PFSK-1 (cell line): ENCODE measurements at regions not wholly inside any gene's neighbourhood (a gene's known extent, or its start where the extent isn't known, plus 50 kb on each side); places are given as distances from the start of the nearest gene placed in this dataset.

Source experiments
- FOXP2 ChIP-seq: optimal IDR thresholded peaks from 2 replicates; pipeline ENCODE3; 2011; ENCODE audit warnings: borderline replicate concordance, control low read depth, inconsistent platforms; ENCODE audit not compliant: insufficient read depth; ENCODE audit errors: extremely low read length, extremely low read depth
- POLR2AphosphoS5 ChIP-seq: IDR thresholded peaks from 2 replicates; pipeline ENCODE4 v1.6.1; 2012; ENCODE audit warnings: low read depth, mild to moderate bottlenecking, control low read depth, low read length, moderate library complexity
- SIN3A ChIP-seq: IDR thresholded peaks from 2 replicates; pipeline ENCODE4 v1.6.1; 2012; ENCODE audit warnings: mild to moderate bottlenecking, low read length, moderate library complexity, borderline replicate concordance; ENCODE audit not compliant: insufficient read depth
- TAF1 ChIP-seq: IDR thresholded peaks from 2 replicates; pipeline ENCODE4 v1.6.1; 2012; ENCODE audit warnings: low read length, control low read depth, borderline replicate concordance; ENCODE audit not compliant: insufficient read depth
- TF ChIP-seq, protein P1 (sequence below), 2 experiments: IDR thresholded peaks; 2 replicates each; pipeline versions ENCODE4 v1.6.1 to v1.8.0; 2011 to 2012; ENCODE audit warnings: low read depth in 2 of 2, low read length in 2 of 2, control low read depth in 1 of 2, inconsistent platforms in 1 of 2, mild to moderate bottlenecking in 1 of 2, moderate library complexity in 1 of 2; ENCODE audit not compliant: insufficient read depth in 1 of 2

GRCh38 chr4:79015411-79015810, 76.2 kb upstream of the PAQR3 start:
- no peak for TF ChIP-seq SIN3A
- TF ChIP-seq, protein P1, sequence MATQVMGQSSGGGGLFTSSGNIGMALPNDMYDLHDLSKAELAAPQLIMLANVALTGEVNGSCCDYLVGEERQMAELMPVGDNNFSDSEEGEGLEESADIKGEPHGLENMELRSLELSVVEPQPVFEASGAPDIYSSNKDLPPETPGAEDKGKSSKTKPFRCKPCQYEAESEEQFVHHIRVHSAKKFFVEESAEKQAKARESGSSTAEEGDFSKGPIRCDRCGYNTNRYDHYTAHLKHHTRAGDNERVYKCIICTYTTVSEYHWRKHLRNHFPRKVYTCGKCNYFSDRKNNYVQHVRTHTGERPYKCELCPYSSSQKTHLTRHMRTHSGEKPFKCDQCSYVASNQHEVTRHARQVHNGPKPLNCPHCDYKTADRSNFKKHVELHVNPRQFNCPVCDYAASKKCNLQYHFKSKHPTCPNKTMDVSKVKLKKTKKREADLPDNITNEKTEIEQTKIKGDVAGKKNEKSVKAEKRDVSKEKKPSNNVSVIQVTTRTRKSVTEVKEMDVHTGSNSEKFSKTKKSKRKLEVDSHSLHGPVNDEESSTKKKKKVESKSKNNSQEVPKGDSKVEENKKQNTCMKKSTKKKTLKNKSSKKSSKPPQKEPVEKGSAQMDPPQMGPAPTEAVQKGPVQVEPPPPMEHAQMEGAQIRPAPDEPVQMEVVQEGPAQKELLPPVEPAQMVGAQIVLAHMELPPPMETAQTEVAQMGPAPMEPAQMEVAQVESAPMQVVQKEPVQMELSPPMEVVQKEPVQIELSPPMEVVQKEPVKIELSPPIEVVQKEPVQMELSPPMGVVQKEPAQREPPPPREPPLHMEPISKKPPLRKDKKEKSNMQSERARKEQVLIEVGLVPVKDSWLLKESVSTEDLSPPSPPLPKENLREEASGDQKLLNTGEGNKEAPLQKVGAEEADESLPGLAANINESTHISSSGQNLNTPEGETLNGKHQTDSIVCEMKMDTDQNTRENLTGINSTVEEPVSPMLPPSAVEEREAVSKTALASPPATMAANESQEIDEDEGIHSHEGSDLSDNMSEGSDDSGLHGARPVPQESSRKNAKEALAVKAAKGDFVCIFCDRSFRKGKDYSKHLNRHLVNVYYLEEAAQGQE (IDR thresholded peaks at IDR 0.05; ENCODE audit: insufficient read depth in 1 of 2, low read depth in 2 of 2, low read length in 2 of 2), result no peak
- no peak for TF ChIP-seq FOXP2
- TF ChIP-seq POLR2AphosphoS5, result no peak
- no peak for TF ChIP-seq TAF1

- no peak for TF ChIP-seq SIN3A
- TF ChIP-seq TAF1, result no peak
- no peak for TF ChIP-seq POLR2AphosphoS5
- TF ChIP-seq, protein P1 (IDR thresholded peaks at IDR 0.05; ENCODE audit: insufficient read depth in 1 of 2, low read depth in 2 of 2, low read length in 2 of 2), result no peak
- no peak for TF ChIP-seq FOXP2
Observed at GRCh38 chr4:79014230-79014629, 75.0 kb upstream of the PAQR3 start.

GRCh38 chr4:79013756-79014155, 74.5 kb upstream of the PAQR3 start:
- TF ChIP-seq SIN3A, result no peak

DNA sequence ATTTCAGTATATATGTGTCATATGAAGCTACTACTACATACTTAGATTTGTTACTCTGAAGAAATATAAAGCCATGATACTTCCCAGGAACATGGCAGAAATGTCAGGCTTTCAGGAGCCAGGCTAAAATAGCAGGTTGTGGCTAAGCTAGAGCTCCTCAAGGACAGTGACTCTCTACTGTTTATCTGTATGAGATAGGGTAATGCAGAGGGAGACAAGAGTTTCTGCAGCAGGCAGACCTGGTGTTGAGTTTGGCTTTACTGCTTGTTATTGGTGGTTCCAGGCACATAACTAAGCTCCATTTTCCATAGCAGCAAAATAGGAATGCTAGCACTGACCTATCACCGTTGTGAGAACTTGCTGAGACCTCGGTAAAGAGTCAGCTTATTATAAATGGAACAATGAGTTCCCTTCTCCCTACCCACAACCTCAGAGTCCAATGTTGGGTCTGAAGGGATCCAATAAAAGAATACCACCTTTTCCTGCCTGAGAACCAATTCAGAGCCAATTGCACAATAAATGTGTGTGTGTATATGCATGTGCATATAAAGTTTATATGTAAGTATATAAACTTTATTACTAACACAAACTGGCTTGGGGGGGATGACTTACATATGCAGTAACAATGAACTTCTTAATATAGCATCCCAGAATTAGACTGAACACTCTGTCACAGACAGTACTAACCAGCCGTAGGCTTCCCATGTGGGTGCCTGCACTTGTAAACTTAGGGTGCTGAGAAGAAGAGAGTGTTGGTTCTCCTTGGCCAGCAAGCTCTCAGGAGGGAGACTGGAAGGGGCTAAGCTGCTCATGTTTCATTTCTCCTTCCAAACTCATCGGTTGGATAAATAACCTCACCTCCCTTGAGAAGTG, 51.9 kb upstream of the PAQR3 start:
- TF ChIP-seq TAF1, result no peak
- TF ChIP-seq POLR2AphosphoS5, result no peak
- TF ChIP-seq, protein P1 (IDR thresholded peaks at IDR 0.05; ENCODE audit: insufficient read depth in 1 of 2, low read depth in 2 of 2, low read length in 2 of 2), result no peak
- TF ChIP-seq SIN3A, result no peak
- no peak for TF ChIP-seq FOXP2

DNA sequence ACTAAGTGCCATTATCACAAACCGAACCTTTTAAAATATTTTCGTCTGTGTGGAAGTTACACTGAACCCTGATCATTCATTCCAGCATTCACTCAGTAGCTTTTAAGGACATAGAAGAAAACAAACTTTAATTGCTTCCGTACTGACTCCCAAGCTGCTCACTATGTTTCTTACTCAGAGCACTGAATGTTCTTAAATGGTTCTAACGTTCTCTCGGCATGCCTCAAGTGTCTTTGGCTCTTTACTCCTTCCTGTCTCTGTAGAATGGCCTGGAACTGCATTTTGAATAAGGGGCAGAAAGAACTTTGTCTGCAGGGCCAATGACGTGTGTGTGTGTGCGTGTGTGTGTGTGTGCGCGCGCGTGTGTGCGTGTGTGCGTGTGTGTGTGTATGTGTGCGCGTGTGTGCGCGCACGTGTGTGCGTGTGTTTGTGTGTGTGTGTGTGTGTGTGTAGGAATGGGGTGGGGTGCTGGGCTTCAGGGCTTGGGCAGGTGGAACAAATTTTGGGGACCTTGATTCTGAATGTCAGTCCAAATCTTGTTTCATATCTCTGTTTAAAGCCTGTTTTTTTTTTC, 50.5 kb upstream of the PAQR3 start:
- TF ChIP-seq TAF1, result no peak
- TF ChIP-seq, protein P1 (IDR thresholded peaks at IDR 0.05; ENCODE audit: insufficient read depth in 1 of 2, low read depth in 2 of 2, low read length in 2 of 2), result no peak
- no peak for TF ChIP-seq SIN3A
- TF ChIP-seq FOXP2, result no peak
- TF ChIP-seq POLR2AphosphoS5, result no peak
